ENCODE measurements at regions not wholly inside any gene's neighbourhood (a gene's known extent, or its start where the extent isn't known, plus 50 kb on each side); places are given as distances from the start of the nearest gene placed in this dataset.

DNA sequence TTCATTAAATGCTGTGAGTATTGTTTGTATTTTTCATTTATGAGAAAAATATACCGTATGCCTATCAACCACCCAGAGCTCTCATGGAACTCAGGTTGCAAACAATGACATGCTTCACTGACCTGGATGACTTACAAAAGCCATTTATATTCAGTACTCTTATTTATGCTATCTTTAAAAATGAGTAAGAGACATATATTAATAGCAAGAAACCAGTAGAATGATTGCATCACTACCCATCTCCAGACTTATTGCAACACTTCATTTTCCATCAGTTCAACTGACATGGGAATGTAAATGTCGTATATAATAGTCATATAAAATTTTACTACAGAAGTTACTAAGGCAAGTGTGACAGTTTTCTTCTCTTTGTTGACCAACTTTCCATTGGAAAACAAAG, 69.1 kb downstream of the OTP start:
- no peak for ATAC-seq (replicated peaks in 1 of 4)
- no peaks in the 10 kb centered on the region for H3K4me1 ChIP-seq (ENCODE audit: control insufficient read depth in 1 of 2, extremely low read depth in 1 of 2, insufficient read depth in 2 of 2, low read length in 2 of 2)
- ChIA-PET POLR2A (no interaction called here), CTCF (no interaction called here)
- no peaks in the 10 kb centered on the region for H3K36me3 Mint-ChIP-seq
- no peaks in the 10 kb centered on the region for H3K9me3 ChIP-seq
- WGBS (ENCODE audit: insufficient coverage): no CpG with 5 or more reads among the region's 2 CpGs
- H3K4me1 Mint-ChIP-seq: no peaks in the 10 kb centered on the region
- no peaks in the 10 kb centered on the region for H3K36me3 ChIP-seq (ENCODE audit: control insufficient read depth in 2 of 2, extremely low read depth in 1 of 2, insufficient read depth in 1 of 2, low read length in 1 of 2)
- no peak overlapping the region for H3K4me3 ChIP-seq (ENCODE audit: control insufficient read depth in 1 of 2, extremely low read depth in 1 of 2, low read length in 1 of 2)
- no peaks in the 10 kb centered on the region for H3K9me3 Mint-ChIP-seq
- peaks cover 12 to 22% of the 10 kb centered on the region in 2 donors for H3K27me3 Mint-ChIP-seq
- no peak for DNase-seq
- no peaks in the 10 kb centered on the region for H3K27me3 ChIP-seq (replicated peaks in 1 of 2; ENCODE audit: control insufficient read depth in 2 of 2, extremely low read depth in 1 of 2, insufficient read depth in 2 of 2, low read length in 1 of 2)
- no peak overlapping the region for H3K27ac ChIP-seq (ENCODE audit: low read length)
- no peak overlapping the region for H3K27ac Mint-ChIP-seq
- H3K4me3 Mint-ChIP-seq: no peak overlapping the region

DNA sequence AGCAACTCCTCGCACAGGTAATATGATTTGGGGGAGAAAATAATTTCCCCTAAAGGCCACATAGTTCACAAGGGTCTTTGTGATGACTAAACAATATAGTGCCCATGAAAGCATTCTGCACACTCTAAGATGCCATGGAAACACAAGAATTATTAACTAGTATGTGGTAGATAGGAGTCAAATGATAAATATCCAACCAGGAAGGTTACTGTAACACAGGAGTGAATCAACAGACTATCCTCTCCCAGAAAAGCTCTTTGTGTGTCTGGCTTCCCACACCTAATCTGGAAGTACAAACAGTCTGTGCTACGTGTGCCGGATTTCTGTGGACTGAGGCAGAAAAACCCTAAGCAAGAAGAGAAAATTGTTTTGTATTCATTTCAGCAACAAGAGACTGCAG, 70.0 kb downstream of the OTP start:
- POLR2A ChIA-PET: no interaction called here
- no CpG with 5 or more reads among the region's 3 CpGs for WGBS (ENCODE audit: insufficient coverage)
- Mint-ChIP-seq H3K4me3 (no peak overlapping the region), H3K9me3 (no peaks in the 10 kb centered on the region), H3K27ac (no peak overlapping the region), H3K27me3 (peaks cover 10 to 18% of the 10 kb centered on the region in 2 donors), H3K4me1 (no peaks in the 10 kb centered on the region), H3K36me3 (no peaks in the 10 kb centered on the region)
- no peaks in the 10 kb centered on the region for H3K4me1 ChIP-seq (ENCODE audit: control insufficient read depth in 1 of 2, extremely low read depth in 1 of 2, insufficient read depth in 2 of 2, low read length in 2 of 2)
- no peaks in the 10 kb centered on the region for H3K9me3 ChIP-seq
- H3K27me3 ChIP-seq (replicated peaks in 1 of 2; ENCODE audit: control insufficient read depth in 2 of 2, extremely low read depth in 1 of 2, insufficient read depth in 2 of 2, low read length in 1 of 2): no peaks in the 10 kb centered on the region
- DNase-seq: no peak
- CTCF ChIA-PET: no interaction called here
- no peaks in the 10 kb centered on the region for H3K36me3 ChIP-seq (ENCODE audit: control insufficient read depth in 2 of 2, extremely low read depth in 1 of 2, insufficient read depth in 1 of 2, low read length in 1 of 2)
- no peak for ATAC-seq (replicated peaks in 1 of 4)
- no peak overlapping the region for H3K27ac ChIP-seq (ENCODE audit: low read length)
- no peak overlapping the region for H3K4me3 ChIP-seq (ENCODE audit: control insufficient read depth in 1 of 2, extremely low read depth in 1 of 2, low read length in 1 of 2)

DNA sequence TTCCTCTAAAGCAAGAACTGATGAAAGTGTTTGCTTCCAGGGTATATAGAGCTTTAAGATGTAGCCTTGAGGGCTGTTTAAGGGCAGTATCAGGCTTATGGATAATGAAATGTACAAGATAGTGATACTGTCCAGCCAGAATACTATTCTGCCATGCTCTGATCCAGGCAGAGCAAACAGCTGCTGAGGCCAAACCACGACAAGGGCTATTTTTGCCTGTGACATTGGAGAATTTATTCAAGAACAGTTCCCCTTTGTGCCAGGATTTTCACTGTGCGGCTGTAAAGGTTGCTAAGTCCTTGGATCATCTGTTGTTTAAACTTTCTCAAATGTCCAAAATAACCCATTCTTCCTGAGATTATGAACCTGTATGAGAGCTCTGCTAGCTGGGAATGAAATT, 70.4 kb downstream of the OTP start:
- ATAC-seq (replicated peaks in 1 of 4): no peak
- no peaks in the 10 kb centered on the region for H3K4me1 ChIP-seq (ENCODE audit: control insufficient read depth in 1 of 2, extremely low read depth in 1 of 2, insufficient read depth in 2 of 2, low read length in 2 of 2)
- Mint-ChIP-seq H3K36me3 (no peaks in the 10 kb centered on the region), H3K9me3 (no peaks in the 10 kb centered on the region), H3K27me3 (peaks cover 10 to 16% of the 10 kb centered on the region in 2 donors), H3K4me1 (no peaks in the 10 kb centered on the region), H3K27ac (no peak overlapping the region), H3K4me3 (no peak overlapping the region)
- no peak overlapping the region for H3K27ac ChIP-seq (ENCODE audit: low read length)
- ChIA-PET CTCF (no interaction called here), POLR2A (no interaction called here)
- H3K4me3 ChIP-seq (ENCODE audit: control insufficient read depth in 1 of 2, extremely low read depth in 1 of 2, low read length in 1 of 2): no peak overlapping the region
- DNase-seq: no peak
- no peaks in the 10 kb centered on the region for H3K27me3 ChIP-seq (replicated peaks in 1 of 2; ENCODE audit: control insufficient read depth in 2 of 2, extremely low read depth in 1 of 2, insufficient read depth in 2 of 2, low read length in 1 of 2)
- H3K36me3 ChIP-seq (ENCODE audit: control insufficient read depth in 2 of 2, extremely low read depth in 1 of 2, insufficient read depth in 1 of 2, low read length in 1 of 2): no peaks in the 10 kb centered on the region
- 0% methylated on average over 1 of the region's 2 CpGs for WGBS (ENCODE audit: insufficient coverage)
- H3K9me3 ChIP-seq: no peaks in the 10 kb centered on the region

DNA sequence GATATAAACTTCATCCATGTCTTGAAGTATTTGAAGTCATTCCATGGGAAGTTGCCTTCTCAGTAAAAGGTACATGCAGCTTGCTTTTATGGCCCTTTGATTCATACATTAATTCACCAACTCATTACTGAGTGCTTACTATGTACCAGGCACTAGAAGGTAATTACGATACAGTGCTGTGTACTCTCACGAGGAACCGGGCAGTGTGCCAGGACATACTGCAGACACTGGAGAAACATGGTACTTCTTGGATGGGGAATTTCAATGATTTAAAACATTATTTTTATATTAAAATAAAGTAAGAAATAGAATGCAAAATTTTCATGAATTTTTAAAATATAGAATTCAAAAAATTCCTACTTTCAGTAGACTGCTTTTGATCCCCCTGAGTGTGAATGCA, 71.4 kb upstream of the WDR41 start:
- DNase-seq: no peak
- no CpG with 5 or more reads among the region's 3 CpGs for WGBS (ENCODE audit: insufficient coverage)
- ATAC-seq (replicated peaks in 1 of 4): no peak
- no peak overlapping the region for H3K27ac Mint-ChIP-seq
- Histone ChIP-seq H3K4me3 (ENCODE audit: control insufficient read depth in 1 of 2, extremely low read depth in 1 of 2, low read length in 1 of 2) (no peak overlapping the region), H3K36me3 (ENCODE audit: control insufficient read depth in 2 of 2, extremely low read depth in 1 of 2, insufficient read depth in 1 of 2, low read length in 1 of 2) (no peaks in the 10 kb centered on the region), H3K27ac (ENCODE audit: low read length) (no peak overlapping the region), H3K27me3 (replicated peaks in 1 of 2; ENCODE audit: control insufficient read depth in 2 of 2, extremely low read depth in 1 of 2, insufficient read depth in 2 of 2, low read length in 1 of 2) (no peaks in the 10 kb centered on the region), H3K4me1 (ENCODE audit: control insufficient read depth in 1 of 2, extremely low read depth in 1 of 2, insufficient read depth in 2 of 2, low read length in 2 of 2) (no peaks in the 10 kb centered on the region), H3K9me3 (no peaks in the 10 kb centered on the region)
- peaks cover 6 to 7% of the 10 kb centered on the region in 2 donors for H3K27me3 Mint-ChIP-seq
- no peak overlapping the region for H3K4me3 Mint-ChIP-seq
- no peaks in the 10 kb centered on the region for H3K36me3 Mint-ChIP-seq
- POLR2A ChIA-PET: no interaction called here
- CTCF ChIA-PET: no interaction called here
- no peaks in the 10 kb centered on the region for H3K9me3 Mint-ChIP-seq
- no peaks in the 10 kb centered on the region for H3K4me1 Mint-ChIP-seq

DNA sequence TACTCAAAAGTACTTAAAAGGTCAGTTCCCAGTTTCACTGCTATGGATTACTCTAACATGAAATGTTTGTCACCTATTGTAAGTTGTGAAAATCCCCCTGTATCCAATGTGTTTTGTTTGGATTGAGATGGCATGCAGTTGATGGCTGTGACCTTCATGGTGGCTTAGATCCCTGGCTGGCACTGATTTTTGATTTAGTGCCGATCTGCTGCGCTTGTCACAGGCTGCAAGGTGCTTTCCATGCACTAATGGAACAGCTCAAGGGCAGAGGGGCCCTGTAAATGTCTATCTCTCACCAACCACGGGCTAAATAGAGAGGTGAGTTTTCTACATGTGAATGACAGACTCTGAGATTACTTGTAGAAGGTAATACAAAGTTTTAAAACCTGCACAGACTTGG, 69.8 kb upstream of the WDR41 start:
- 100% methylated on average over 2 of the region's 3 CpGs for WGBS (ENCODE audit: insufficient coverage)
- Mint-ChIP-seq H3K36me3 (no peaks in the 10 kb centered on the region), H3K27ac (no peak overlapping the region), H3K4me3 (no peak overlapping the region), H3K27me3 (peaks cover 2 to 3% of the 10 kb centered on the region in 2 donors), H3K4me1 (no peaks in the 10 kb centered on the region), H3K9me3 (no peaks in the 10 kb centered on the region)
- Histone ChIP-seq H3K4me3 (ENCODE audit: control insufficient read depth in 1 of 2, extremely low read depth in 1 of 2, low read length in 1 of 2) (no peak overlapping the region), H3K36me3 (ENCODE audit: control insufficient read depth in 2 of 2, extremely low read depth in 1 of 2, insufficient read depth in 1 of 2, low read length in 1 of 2) (no peaks in the 10 kb centered on the region), H3K4me1 (ENCODE audit: control insufficient read depth in 1 of 2, extremely low read depth in 1 of 2, insufficient read depth in 2 of 2, low read length in 2 of 2) (no peaks in the 10 kb centered on the region), H3K9me3 (no peaks in the 10 kb centered on the region), H3K27me3 (replicated peaks in 1 of 2; ENCODE audit: control insufficient read depth in 2 of 2, extremely low read depth in 1 of 2, insufficient read depth in 2 of 2, low read length in 1 of 2) (no peaks in the 10 kb centered on the region), H3K27ac (ENCODE audit: low read length) (no peak overlapping the region)
- ChIA-PET POLR2A (interaction anchor here in 1 of 2 donors (0.6 kb wide), 1 partner anchor 1229 kb away, joined by 3 read pairs; no protein-coding TSS in a partner anchor), CTCF (interaction anchor here in 1 of 2 donors (1.3 kb wide), 1 partner anchor 13 kb away, joined by 3 read pairs; no protein-coding TSS in a partner anchor)
- DNase-seq (no peak), ATAC-seq (replicated peaks in 1 of 4) (no peak)

DNA sequence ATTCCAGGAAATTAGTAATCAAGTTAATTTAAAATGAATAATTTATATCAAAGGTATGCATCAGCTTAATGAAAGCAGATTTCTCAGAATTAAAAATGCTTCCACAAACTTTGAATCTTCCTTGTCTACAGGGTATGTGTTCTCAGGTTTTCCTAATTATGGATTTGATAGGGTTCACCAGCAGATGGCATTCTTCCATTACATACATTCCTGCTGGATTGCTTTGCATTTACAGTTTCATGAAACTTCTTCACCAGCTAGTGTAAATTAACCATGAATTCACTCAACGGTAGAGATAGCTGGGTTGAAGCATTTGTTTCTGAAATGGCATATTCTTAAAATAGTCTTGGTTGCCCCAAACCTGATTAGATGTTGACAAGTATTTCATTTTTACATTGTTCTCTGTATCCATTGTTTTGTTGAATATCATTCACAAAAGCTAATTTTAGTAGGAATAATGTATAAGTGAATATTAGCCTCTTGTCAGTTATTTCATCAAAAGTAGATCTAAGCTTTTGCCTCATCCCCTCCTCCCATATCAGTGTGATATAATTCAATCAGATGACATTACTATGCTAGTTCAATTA, 68.7 kb upstream of the WDR41 start:
- H3K27ac ChIP-seq (ENCODE audit: low read length): no peak overlapping the region
- Mint-ChIP-seq H3K4me3 (no peak overlapping the region), H3K27me3 (peaks cover 5 to 7% of the 10 kb centered on the region in 2 donors), H3K27ac (no peak overlapping the region), H3K4me1 (no peaks in the 10 kb centered on the region), H3K36me3 (no peaks in the 10 kb centered on the region), H3K9me3 (no peaks in the 10 kb centered on the region)
- ATAC-seq (replicated peaks in 1 of 4) (no peak), DNase-seq (peak in 1 of 35 experiments; percentile 37)
- H3K4me1 ChIP-seq (ENCODE audit: control insufficient read depth in 1 of 2, extremely low read depth in 1 of 2, insufficient read depth in 2 of 2, low read length in 2 of 2): no peaks in the 10 kb centered on the region
- no peaks in the 10 kb centered on the region for H3K9me3 ChIP-seq
- CTCF ChIA-PET: interaction anchor here in 1 of 2 donors (1.3 to 1.4 kb wide), 2 partner anchors 14 to 708 kb away, joined by 3 to 5 read pairs; no protein-coding TSS in a partner anchor
- POLR2A ChIA-PET: no interaction called here
- no peak overlapping the region for H3K4me3 ChIP-seq (ENCODE audit: control insufficient read depth in 1 of 2, extremely low read depth in 1 of 2, low read length in 1 of 2)
- WGBS (ENCODE audit: insufficient coverage): no CpG with 5 or more reads among the region's 1 CpG
- no peaks in the 10 kb centered on the region for H3K27me3 ChIP-seq (replicated peaks in 1 of 2; ENCODE audit: control insufficient read depth in 2 of 2, extremely low read depth in 1 of 2, insufficient read depth in 2 of 2, low read length in 1 of 2)
- no peaks in the 10 kb centered on the region for H3K36me3 ChIP-seq (ENCODE audit: control insufficient read depth in 2 of 2, extremely low read depth in 1 of 2, insufficient read depth in 1 of 2, low read length in 1 of 2)

DNA sequence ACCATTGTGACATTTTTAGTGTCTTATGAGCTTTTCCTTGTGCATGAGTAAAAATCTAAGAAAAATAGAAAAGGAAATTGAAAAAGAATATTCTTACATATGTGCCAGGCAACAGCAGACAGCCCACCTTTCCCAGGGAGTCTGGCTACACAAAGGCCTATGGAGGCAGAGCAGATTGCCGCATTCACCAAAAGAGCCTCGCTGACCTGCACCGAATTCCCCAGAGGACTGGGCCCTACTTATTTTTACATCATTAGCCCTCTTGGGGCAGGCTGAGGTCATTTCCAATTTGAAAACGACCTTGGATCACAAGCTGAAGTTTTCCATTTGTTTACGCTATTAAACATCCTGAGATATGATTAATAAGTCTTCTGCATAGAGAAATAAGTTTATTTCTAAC, 66.2 kb upstream of the WDR41 start:
- H3K9me3 Mint-ChIP-seq: no peaks in the 10 kb centered on the region
- no peak overlapping the region for H3K4me3 Mint-ChIP-seq
- H3K4me1 Mint-ChIP-seq: no peaks in the 10 kb centered on the region
- Histone ChIP-seq H3K4me1 (ENCODE audit: control insufficient read depth in 1 of 2, extremely low read depth in 1 of 2, insufficient read depth in 2 of 2, low read length in 2 of 2) (no peaks in the 10 kb centered on the region), H3K36me3 (ENCODE audit: control insufficient read depth in 2 of 2, extremely low read depth in 1 of 2, insufficient read depth in 1 of 2, low read length in 1 of 2) (no peaks in the 10 kb centered on the region), H3K27ac (ENCODE audit: low read length) (no peak overlapping the region), H3K9me3 (no peaks in the 10 kb centered on the region), H3K4me3 (ENCODE audit: control insufficient read depth in 1 of 2, extremely low read depth in 1 of 2, low read length in 1 of 2) (no peak overlapping the region), H3K27me3 (replicated peaks in 1 of 2; ENCODE audit: control insufficient read depth in 2 of 2, extremely low read depth in 1 of 2, insufficient read depth in 2 of 2, low read length in 1 of 2) (no peaks in the 10 kb centered on the region)
- H3K36me3 Mint-ChIP-seq: no peaks in the 10 kb centered on the region
- 95% methylated on average over 3 of the region's 5 CpGs for WGBS (ENCODE audit: insufficient coverage)
- no peak for ATAC-seq (replicated peaks in 1 of 4)
- no peak for DNase-seq
- H3K27me3 Mint-ChIP-seq: peaks cover 7 to 8% of the 10 kb centered on the region in 2 donors
- POLR2A ChIA-PET: no interaction called here
- CTCF ChIA-PET: no interaction called here
- no peak overlapping the region for H3K27ac Mint-ChIP-seq
